Esophagus muscularis mucosa (tissue), 3 donors: ENCODE measurements at regions not wholly inside any gene's neighbourhood (a gene's known extent, or its start where the extent isn't known, plus 50 kb on each side); places are given as distances from the start of the nearest gene placed in this dataset.

Source experiments
- CTCF ChIP-seq, 3 experiments: fragments of 200-600 bp in 2 of 3; fragments of 450-650 bp in 1 of 3; sonication (generic) in 2 of 3; IDR thresholded peaks; one replicate each; pipeline ENCODE4 v1.5.1; 2017 to 2019; ENCODE audit warnings: antibody characterized with exemption in 3 of 3, mild to moderate bottlenecking in 2 of 3, moderate library complexity in 1 of 3
- POLR2A ChIP-seq: fragments of 450-650 bp; IDR thresholded peaks from one replicate; pipeline ENCODE4 v1.6.1; 2017; ENCODE audit warnings: antibody characterized with exemption, moderate library complexity, mild to moderate bottlenecking, low read depth

GRCh38 chr9:21670374-21670773 is 132.1 kb upstream of the MTAP start:
- no peak for TF ChIP-seq CTCF (IDR thresholded peaks at IDR 0.05)
- TF ChIP-seq POLR2A: no peak
